ENCODE measurements at regions not wholly inside any gene's neighbourhood (a gene's known extent, or its start where the extent isn't known, plus 50 kb on each side); places are given as distances from the start of the nearest gene placed in this dataset.

DNA sequence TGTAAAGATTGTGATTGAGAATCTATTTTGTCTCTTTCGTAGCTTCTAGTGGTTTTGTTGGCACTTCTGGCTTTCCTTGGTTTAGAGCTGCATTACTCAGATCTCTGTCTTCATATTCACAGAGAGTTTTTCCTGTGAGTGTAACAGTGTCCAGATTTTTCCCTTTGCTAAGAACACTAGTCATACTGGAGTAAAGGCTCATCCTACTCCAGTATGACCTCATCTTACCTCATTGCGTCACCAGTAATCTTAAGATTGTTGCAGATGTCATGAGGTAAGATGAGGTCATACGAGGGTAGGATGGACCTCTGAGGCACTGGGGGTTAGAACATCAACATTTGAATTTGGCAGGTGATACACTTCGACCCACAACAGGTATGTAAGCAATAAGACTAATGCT is 461.2 kb downstream of the FLRT2 start:
- Histone ChIP-seq H3K36me3 (ENCODE audit: insufficient read depth, low read length) (no peaks in the 10 kb centered on the region), H3K4me2 (ENCODE audit: low read length) (no peak overlapping the region), H3K27ac (ENCODE audit: low read depth, low read length) (no peak overlapping the region), H3K4me3 (ENCODE audit: insufficient read depth, low read depth, low read length) (no peak overlapping the region), H3K4me1 (ENCODE audit: insufficient read depth, low read length) (no peaks in the 10 kb centered on the region), H3K9me3 (ENCODE audit: insufficient read depth, low read depth, low read length) (no peaks in the 10 kb centered on the region), H3K79me2 (ENCODE audit: insufficient read depth, low read length) (no peaks in the 10 kb centered on the region), H4K20me1 (ENCODE audit: insufficient read depth, low read length) (no peaks in the 10 kb centered on the region), H3K27me3 (ENCODE audit: insufficient read depth, low read length) (no peaks in the 10 kb centered on the region), H3K9ac (ENCODE audit: low read length) (no peak overlapping the region), H2AFZ (ENCODE audit: low read depth, low read length) (no peak overlapping the region)
- no peak for FAIRE-seq
- Mint-ChIP-seq H3K27me3 (ENCODE audit: low read depth, unreplicated experiment) (no peaks in the 10 kb centered on the region), H3K27ac (ENCODE audit: unreplicated experiment) (no peak overlapping the region), H3K9me3 (ENCODE audit: unreplicated experiment) (no peaks in the 10 kb centered on the region), H3K4me1 (ENCODE audit: low read depth, unreplicated experiment) (peaks cover 4% of the 10 kb centered on the region), H3K36me3 (ENCODE audit: low read depth, unreplicated experiment) (no peaks in the 10 kb centered on the region), H3K4me3 (ENCODE audit: unreplicated experiment) (no peak overlapping the region)
- DNase-seq (ENCODE audit: low read depth) = no peak
- TF ChIP-seq, protein P1, sequence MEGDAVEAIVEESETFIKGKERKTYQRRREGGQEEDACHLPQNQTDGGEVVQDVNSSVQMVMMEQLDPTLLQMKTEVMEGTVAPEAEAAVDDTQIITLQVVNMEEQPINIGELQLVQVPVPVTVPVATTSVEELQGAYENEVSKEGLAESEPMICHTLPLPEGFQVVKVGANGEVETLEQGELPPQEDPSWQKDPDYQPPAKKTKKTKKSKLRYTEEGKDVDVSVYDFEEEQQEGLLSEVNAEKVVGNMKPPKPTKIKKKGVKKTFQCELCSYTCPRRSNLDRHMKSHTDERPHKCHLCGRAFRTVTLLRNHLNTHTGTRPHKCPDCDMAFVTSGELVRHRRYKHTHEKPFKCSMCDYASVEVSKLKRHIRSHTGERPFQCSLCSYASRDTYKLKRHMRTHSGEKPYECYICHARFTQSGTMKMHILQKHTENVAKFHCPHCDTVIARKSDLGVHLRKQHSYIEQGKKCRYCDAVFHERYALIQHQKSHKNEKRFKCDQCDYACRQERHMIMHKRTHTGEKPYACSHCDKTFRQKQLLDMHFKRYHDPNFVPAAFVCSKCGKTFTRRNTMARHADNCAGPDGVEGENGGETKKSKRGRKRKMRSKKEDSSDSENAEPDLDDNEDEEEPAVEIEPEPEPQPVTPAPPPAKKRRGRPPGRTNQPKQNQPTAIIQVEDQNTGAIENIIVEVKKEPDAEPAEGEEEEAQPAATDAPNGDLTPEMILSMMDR (IDR thresholded peaks at IDR 0.05; ENCODE audit: insufficient read depth, low read depth, low read length) = no peak
- no peak for TF ChIP-seq EZH2 (IDR thresholded peaks at IDR 0.05; ENCODE audit: insufficient read depth, low read length)

DNA sequence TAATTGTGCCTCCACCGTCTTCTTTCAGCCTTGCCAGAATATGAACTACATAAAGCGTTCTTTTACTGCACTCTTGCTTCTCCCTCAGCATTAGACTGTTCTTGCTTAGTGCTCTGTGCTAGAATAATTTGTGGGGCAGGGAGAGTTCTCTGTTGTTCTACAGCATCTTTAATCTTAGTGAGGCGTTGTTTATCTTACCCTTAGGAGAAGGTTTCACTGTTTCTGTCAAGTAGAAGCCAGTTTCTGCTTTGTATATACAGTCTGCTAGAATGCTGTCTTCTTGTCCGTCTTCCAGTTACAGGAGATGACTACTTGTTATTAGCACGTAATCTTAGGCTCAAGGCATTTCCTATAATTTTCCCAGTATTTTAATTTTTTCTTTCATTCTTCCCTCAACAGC is 458.0 kb downstream of the FLRT2 start:
- H3K27me3 Mint-ChIP-seq (ENCODE audit: low read depth, unreplicated experiment) = no peaks in the 10 kb centered on the region
- Histone ChIP-seq H3K27me3 (ENCODE audit: insufficient read depth, low read length) (no peaks in the 10 kb centered on the region), H3K9ac (ENCODE audit: low read length) (no peak overlapping the region), H3K36me3 (ENCODE audit: insufficient read depth, low read length) (no peaks in the 10 kb centered on the region), H3K4me2 (ENCODE audit: low read length) (no peak overlapping the region), H2AFZ (ENCODE audit: low read depth, low read length) (no peak overlapping the region), H4K20me1 (ENCODE audit: insufficient read depth, low read length) (no peaks in the 10 kb centered on the region), H3K4me1 (ENCODE audit: insufficient read depth, low read length) (no peaks in the 10 kb centered on the region), H3K27ac (ENCODE audit: low read depth, low read length) (no peak overlapping the region), H3K4me3 (ENCODE audit: insufficient read depth, low read depth, low read length) (no peak overlapping the region), H3K9me3 (ENCODE audit: insufficient read depth, low read depth, low read length) (no peaks in the 10 kb centered on the region), H3K79me2 (ENCODE audit: insufficient read depth, low read length) (no peaks in the 10 kb centered on the region)
- DNase-seq (ENCODE audit: low read depth) (no peak), FAIRE-seq (no peak)
- peaks cover 4% of the 10 kb centered on the region for H3K4me1 Mint-ChIP-seq (ENCODE audit: low read depth, unreplicated experiment)
- H3K27ac Mint-ChIP-seq (ENCODE audit: unreplicated experiment) = no peak overlapping the region
- H3K4me3 Mint-ChIP-seq (ENCODE audit: unreplicated experiment) = no peak overlapping the region
- no peaks in the 10 kb centered on the region for H3K9me3 Mint-ChIP-seq (ENCODE audit: unreplicated experiment)
- H3K36me3 Mint-ChIP-seq (ENCODE audit: low read depth, unreplicated experiment) = no peaks in the 10 kb centered on the region
- no peak for TF ChIP-seq EZH2 (IDR thresholded peaks at IDR 0.05; ENCODE audit: insufficient read depth, low read length)

DNA sequence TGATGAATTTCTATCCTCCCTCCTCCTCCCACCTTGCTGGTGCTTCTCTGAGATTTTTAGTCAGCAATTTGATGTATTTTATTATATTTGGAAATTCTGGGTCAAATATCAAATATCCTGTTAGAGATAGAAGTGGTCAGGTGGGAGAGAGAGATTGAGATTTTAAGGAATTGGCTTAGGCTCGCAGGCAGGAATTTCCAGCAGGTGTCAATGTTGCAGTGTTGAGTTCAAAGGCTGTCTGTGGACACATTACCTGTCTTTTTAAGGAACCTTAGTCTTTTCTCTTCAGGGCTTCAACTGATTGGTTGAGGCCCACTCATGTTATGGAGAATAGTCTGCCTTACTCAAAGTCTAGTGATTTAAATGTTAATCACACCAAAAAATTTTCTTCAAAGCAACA is 457.3 kb downstream of the FLRT2 start:
- Histone ChIP-seq H3K9me3 (ENCODE audit: insufficient read depth, low read depth, low read length) (no peaks in the 10 kb centered on the region), H3K27ac (ENCODE audit: low read depth, low read length) (no peak overlapping the region), H3K4me2 (ENCODE audit: low read length) (no peak overlapping the region), H3K9ac (ENCODE audit: low read length) (no peak overlapping the region), H3K36me3 (ENCODE audit: insufficient read depth, low read length) (no peaks in the 10 kb centered on the region), H2AFZ (ENCODE audit: low read depth, low read length) (no peak overlapping the region), H3K4me1 (ENCODE audit: insufficient read depth, low read length) (no peaks in the 10 kb centered on the region), H3K4me3 (ENCODE audit: insufficient read depth, low read depth, low read length) (no peak overlapping the region), H3K79me2 (ENCODE audit: insufficient read depth, low read length) (no peaks in the 10 kb centered on the region), H3K27me3 (ENCODE audit: insufficient read depth, low read length) (no peaks in the 10 kb centered on the region), H4K20me1 (ENCODE audit: insufficient read depth, low read length) (no peaks in the 10 kb centered on the region)
- FAIRE-seq (no peak), DNase-seq (ENCODE audit: low read depth) (no peak)
- Mint-ChIP-seq H3K36me3 (ENCODE audit: low read depth, unreplicated experiment) (no peaks in the 10 kb centered on the region), H3K9me3 (ENCODE audit: unreplicated experiment) (no peaks in the 10 kb centered on the region), H3K27ac (ENCODE audit: unreplicated experiment) (no peak overlapping the region), H3K4me3 (ENCODE audit: unreplicated experiment) (no peak overlapping the region), H3K27me3 (ENCODE audit: low read depth, unreplicated experiment) (no peaks in the 10 kb centered on the region), H3K4me1 (ENCODE audit: low read depth, unreplicated experiment) (peaks cover 4% of the 10 kb centered on the region)
- TF ChIP-seq, protein P1 (IDR thresholded peaks at IDR 0.05; ENCODE audit: insufficient read depth, low read depth, low read length) = no peak
- TF ChIP-seq EZH2 (IDR thresholded peaks at IDR 0.05; ENCODE audit: insufficient read depth, low read length) = no peak
